ENCODE measurements at regions not wholly inside any gene's neighbourhood (a gene's known extent, or its start where the extent isn't known, plus 50 kb on each side); places are given as distances from the start of the nearest gene placed in this dataset.

GRCh38 chr6:84448331-84448730, 220.9 kb upstream of the CEP162 start:
- DNase-seq = no peak
- H3K27ac ChIP-seq = no peak overlapping the region
- TF ChIP-seq CTCF (IDR thresholded peaks at IDR 0.05) (no peak), EP300 (IDR thresholded peaks at IDR 0.05; ENCODE audit: low read depth) (no peak), POLR2AphosphoS5 (IDR thresholded peaks at IDR 0.05) (no peak), POLR2A (IDR thresholded peaks at IDR 0.05) (no peak)
- no peaks in the 10 kb centered on the region for H3K9me3 ChIP-seq
- intact Hi-C loops (cut with DNase I; ENCODE audit: low total_unique reads) (no loop called here), in situ Hi-C loops (cut with MboI; ENCODE audit: low pct_ligation_motif_present in 1 of 4, low pct_unique_long_range_greater_than_20kb in 1 of 4, low sequenced_read_pairs in 3 of 4) (loop anchor here in 1 of 4 donors (25.0 kb wide), 1 partner anchor 514 kb away; no protein-coding TSS in a partner anchor)
- 83 to 91% methylated on average over 2 of the region's 2 CpGs for WGBS, 2 donors (ENCODE audit: low coverage in 1 of 2)
- H3K36me3 ChIP-seq = no peaks in the 10 kb centered on the region
- H3K4me3 ChIP-seq = no peak overlapping the region
- no peaks in the 10 kb centered on the region for H3K4me1 ChIP-seq
- H3K27me3 ChIP-seq = no peaks in the 10 kb centered on the region

GRCh38 chr6:84447651-84448050, 220.2 kb upstream of the CEP162 start:
- intact Hi-C loops (cut with DNase I; ENCODE audit: low total_unique reads) = no loop called here
- Histone ChIP-seq H3K4me3 (no peak overlapping the region), H3K36me3 (no peaks in the 10 kb centered on the region), H3K27me3 (no peaks in the 10 kb centered on the region), H3K27ac (no peak overlapping the region), H3K9me3 (no peaks in the 10 kb centered on the region), H3K4me1 (no peaks in the 10 kb centered on the region)
- TF ChIP-seq EP300 (IDR thresholded peaks at IDR 0.05; ENCODE audit: low read depth) (no peak), CTCF (IDR thresholded peaks at IDR 0.05) (no peak), POLR2A (IDR thresholded peaks at IDR 0.05) (no peak), POLR2AphosphoS5 (IDR thresholded peaks at IDR 0.05) (no peak)
- in situ Hi-C loops (cut with MboI; ENCODE audit: low pct_ligation_motif_present in 1 of 4, low pct_unique_long_range_greater_than_20kb in 1 of 4, low sequenced_read_pairs in 3 of 4) = loop anchor here in 1 of 4 donors (25.0 kb wide), 1 partner anchor 515 kb away; no protein-coding TSS in a partner anchor
- 70 to 93% methylated on average over 3 of the region's 3 CpGs for WGBS, 2 donors (ENCODE audit: low coverage in 1 of 2)
- no peak for DNase-seq

- in situ Hi-C loops (cut with MboI; ENCODE audit: low pct_ligation_motif_present in 1 of 4, low pct_unique_long_range_greater_than_20kb in 1 of 4, low sequenced_read_pairs in 3 of 4) (loop anchor here in 1 of 4 donors (25.0 kb wide), 1 partner anchor 517 kb away; no protein-coding TSS in a partner anchor), intact Hi-C loops (cut with DNase I; ENCODE audit: low total_unique reads) (no loop called here)
- TF ChIP-seq EP300 (IDR thresholded peaks at IDR 0.05; ENCODE audit: low read depth) (no peak), CTCF (IDR thresholded peaks at IDR 0.05) (no peak)
- H3K4me1 ChIP-seq = no peaks in the 10 kb centered on the region
- H3K27me3 ChIP-seq = no peaks in the 10 kb centered on the region
- no peak overlapping the region for H3K4me3 ChIP-seq
- H3K36me3 ChIP-seq = no peaks in the 10 kb centered on the region
- DNase-seq = no peak
- no peak overlapping the region for H3K27ac ChIP-seq
- no peaks in the 10 kb centered on the region for H3K9me3 ChIP-seq
Observed at GRCh38 chr6:84445068-84445467, 217.6 kb upstream of the CEP162 start.

- DNase-seq = no peak
- Histone ChIP-seq H3K27me3 (no peaks in the 10 kb centered on the region), H3K36me3 (no peaks in the 10 kb centered on the region), H3K9me3 (no peaks in the 10 kb centered on the region), H3K4me3 (no peak overlapping the region), H3K4me1 (no peaks in the 10 kb centered on the region), H3K27ac (no peak overlapping the region)
- 79 to 82% methylated on average over 2 to 3 of the region's 3 CpGs for WGBS, 2 donors (ENCODE audit: low coverage in 1 of 2)
- TF ChIP-seq POLR2AphosphoS5 (IDR thresholded peaks at IDR 0.05) = no peak
- TF ChIP-seq POLR2A (IDR thresholded peaks at IDR 0.05) = no peak
- no peak for TF ChIP-seq CTCF (IDR thresholded peaks at IDR 0.05)
- TF ChIP-seq EP300 (IDR thresholded peaks at IDR 0.05; ENCODE audit: low read depth) = no peak
- in situ Hi-C loops (cut with MboI; ENCODE audit: low pct_ligation_motif_present in 1 of 4, low pct_unique_long_range_greater_than_20kb in 1 of 4, low sequenced_read_pairs in 3 of 4) = loop anchor here in 1 of 4 donors (25.0 kb wide), 1 partner anchor 520 kb away; no protein-coding TSS in a partner anchor
- intact Hi-C loops (cut with DNase I; ENCODE audit: low total_unique reads) = no loop called here
Observed at GRCh38 chr6:84442208-84442607, 214.8 kb upstream of the CEP162 start.
